B cell (primary cell): ENCODE measurements at regions not wholly inside any gene's neighbourhood (a gene's known extent, or its start where the extent isn't known, plus 50 kb on each side); places are given as distances from the start of the nearest gene placed in this dataset.

Experiments used
- ATAC-seq: fragments of 200-7000 bp; cut with Tn5 transposase; one replicate; pipeline ENCODE4 v1.10.0; 2021; ENCODE audit warnings: low read depth, mild to moderate bottlenecking, moderate number of reproducible peaks, moderate library complexity
- CTCF ChIA-PET: fragments of 350-600 bp; sonication (Branson Sonifier 250); formaldehyde crosslinking; loops from one replicate; lab custom pipeline; 2021; ENCODE audit warnings: antibody characterized with exemption, inconsistent platforms; lab: Charles Lee
- POLR2A ChIA-PET: fragments of 350-600 bp; sonication (Branson Sonifier 250); formaldehyde crosslinking; loops from one replicate; lab custom pipeline; 2021; ENCODE audit warnings: antibody characterized with exemption; lab: Charles Lee
- DNase-seq: peaks from one replicate; pipeline ENCODE4 v3.0.0; 2013
- H2AFZ ChIP-seq: 2 replicates; pipeline ENCODE4 v1.6.1; 2012; ENCODE audit warnings: mild to moderate bottlenecking, low read depth, low read length; ENCODE audit not compliant: insufficient read depth, poor library complexity, severe bottlenecking
- H3K27ac ChIP-seq, 2 donors: 1 replicate in 1 of 2; 2 replicates in 1 of 2; pipeline ENCODE4 v1.5.1; 2012 to 2013; ENCODE audit warnings: low read length in 2 of 2, mild to moderate bottlenecking in 2 of 2, moderate library complexity in 1 of 2
- H3K27me3 ChIP-seq, 4 experiments: fragments of 200-600 bp in 1 of 4; sonication (generic) in 1 of 4; replicated peaks in 1 of 4; 1 replicate in 2 of 4; 2 replicates in 2 of 4; pipeline versions ENCODE4 v1.6.1 to v1.7.0; 2013 to 2016; ENCODE audit warnings: low read length in 3 of 4, mild to moderate bottlenecking in 2 of 4, mixed read lengths in 1 of 4, moderate library complexity in 1 of 4; ENCODE audit not compliant: insufficient read depth in 4 of 4, control insufficient read depth in 3 of 4; ENCODE audit errors: control extremely low read depth in 1 of 4
- H3K36me3 ChIP-seq, 2 experiments: replicated peaks in 1 of 2; 1 replicate in 1 of 2; 2 replicates in 1 of 2; pipeline versions ENCODE4 v1.6.1 to v1.7.1; 2013; ENCODE audit warnings: low read length in 1 of 2; ENCODE audit not compliant: insufficient read depth in 2 of 2, control insufficient read depth in 1 of 2; ENCODE audit errors: control extremely low read depth in 1 of 2, extremely low read depth in 1 of 2
- H3K4me1 ChIP-seq, 2 donors: fragments of 200-600 bp in 1 of 2; sonication (generic) in 1 of 2; 1 replicate in 1 of 2; 2 replicates in 1 of 2; pipeline versions ENCODE4 v1.5.1 to v1.6.1; 2013 to 2017; ENCODE audit warnings: low read length in 2 of 2; ENCODE audit not compliant: control insufficient read depth in 2 of 2, insufficient read depth in 2 of 2
- H3K4me2 ChIP-seq: replicated peaks from 2 replicates; pipeline ENCODE3; 2012; ENCODE audit warnings: mild to moderate bottlenecking, low read depth, low read length; ENCODE audit not compliant: poor library complexity, severe bottlenecking
- H3K4me3 ChIP-seq, 5 experiments: fragments of 200-600 bp in 1 of 5; sonication (generic) in 1 of 5; 1 replicate in 3 of 5; 2 replicates in 2 of 5; pipeline versions ENCODE4 v1.5.1 to v1.7.0; 2011 to 2016; ENCODE audit warnings: low read length in 4 of 5, mild to moderate bottlenecking in 4 of 5, low read depth in 2 of 5, control low read depth in 1 of 5, moderate library complexity in 1 of 5; ENCODE audit not compliant: insufficient read depth in 1 of 5; ENCODE audit errors: control extremely low read depth in 1 of 5, extremely low read depth in 1 of 5
- H3K79me2 ChIP-seq: fragments of 200-600 bp; sonication (generic); one replicate; pipeline ENCODE4 v1.6.0; 2016; ENCODE audit warnings: low read length; ENCODE audit not compliant: control insufficient read depth, insufficient read depth
- H3K9ac ChIP-seq: fragments of 200-600 bp; sonication (generic); 2 replicates; pipeline ENCODE4 v1.6.1; 2017; ENCODE audit warnings: mild to moderate bottlenecking, low read length, moderate library complexity
- H3K9me3 ChIP-seq, 3 donors: one replicate each; pipeline versions ENCODE4 v1.6.1 to v1.7.1; 2013; ENCODE audit warnings: low read length in 2 of 3; ENCODE audit not compliant: control insufficient read depth in 2 of 3, insufficient read depth in 1 of 3; ENCODE audit errors: control extremely low read depth in 1 of 3
- H4K20me1 ChIP-seq: 2 replicates; pipeline ENCODE4 v1.6.0; 2012; ENCODE audit warnings: mild to moderate bottlenecking, low read length; ENCODE audit not compliant: insufficient read depth, control insufficient read depth, poor library complexity, severe bottlenecking
- H3K27ac Mint-ChIP-seq: one replicate; pipeline ENCODE4 v1.8.0; 2021; ENCODE audit warnings: mixed read lengths
- H3K27me3 Mint-ChIP-seq: one replicate; pipeline ENCODE4 v1.8.0; 2021; ENCODE audit warnings: mixed read lengths
- H3K4me1 Mint-ChIP-seq: one replicate; pipeline ENCODE4 v1.8.0; 2021; ENCODE audit warnings: mixed read lengths
- H3K4me3 Mint-ChIP-seq: one replicate; pipeline ENCODE4 v1.8.0; 2021; ENCODE audit warnings: mixed read lengths
- H3K9me3 Mint-ChIP-seq: one replicate; pipeline ENCODE4 v1.8.0; 2022; ENCODE audit warnings: mixed read lengths; ENCODE audit not compliant: insufficient read depth
- CTCF ChIP-seq: fragments of 200-600 bp; IDR thresholded peaks from one replicate; pipeline ENCODE4 v1.8.0; 2022; ENCODE audit warnings: antibody characterized with exemption, mild to moderate bottlenecking
- EZH2 ChIP-seq: IDR thresholded peaks from 2 replicates; pipeline ENCODE4 v1.6.1; 2012; ENCODE audit warnings: borderline replicate concordance, low read depth, mild to moderate bottlenecking, moderate library complexity, low read length; ENCODE audit not compliant: insufficient read depth, poor library complexity, severe bottlenecking
- WGBS: methylation state at CpG from one replicate; pipeline ENCODE4 v1.1.5; 2013; ENCODE audit warnings: missing lambda C conversion rate; ENCODE audit not compliant: insufficient coverage; 5-methylcytosine and 5-hydroxymethylcytosine counted together
- intact Hi-C: fragments of 100-400 bp; cut with micrococcal nuclease; formaldehyde crosslinking; loops from one replicate; pipeline ENCODE4 v1.10.0; 2022

GRCh38 chr2:168404764-168405163, 51.3 kb upstream of the CERS6 start:
- H3K9me3 ChIP-seq = peaks cover 0 to 4% (median 0%) of the 10 kb centered on the region in 3 donors
- H2AFZ ChIP-seq = no peak overlapping the region
- TF ChIP-seq CTCF (no peak), EZH2 (no peak)
- no CpG with 5 or more reads among the region's 2 CpGs for WGBS
- peaks cover 0 to 3% (median 0%) of the 10 kb centered on the region in 4 experiments for H3K27me3 ChIP-seq
- no peak overlapping the region for H3K9ac ChIP-seq
- Mint-ChIP-seq H3K27ac (no peak overlapping the region), H3K27me3 (peaks cover 10% of the 10 kb centered on the region), H3K4me1 (no peaks in the 10 kb centered on the region), H3K9me3 (peaks cover 4% of the 10 kb centered on the region), H3K4me3 (no peak overlapping the region)
- H3K36me3 ChIP-seq = no peaks in the 10 kb centered on the region
- no peaks in the 10 kb centered on the region for H4K20me1 ChIP-seq
- ChIA-PET CTCF (no interaction called here), POLR2A (no interaction called here)
- intact Hi-C loops = no loop called here
- DNase-seq = no peak
- H3K27ac ChIP-seq = no peak overlapping the region
- no peak for ATAC-seq
- H3K4me2 ChIP-seq = no peak overlapping the region
- no peak overlapping the region for H3K4me3 ChIP-seq
- no peaks in the 10 kb centered on the region for H3K4me1 ChIP-seq
- no peaks in the 10 kb centered on the region for H3K79me2 ChIP-seq
